ENCODE measurements at regions not wholly inside any gene's neighbourhood (a gene's known extent, or its start where the extent isn't known, plus 50 kb on each side); places are given as distances from the start of the nearest gene placed in this dataset.

- no peak for DNase-seq
These were observed 59.6 kb upstream of the C1GALT1 start for GRCh38 chr7:7122701-7123281.

- DNase-seq, result no peak
These were observed 56.4 kb upstream of the C1GALT1 start for GRCh38 chr7:7125963-7126362.

GRCh38 chr7:7127773-7128172, 54.6 kb upstream of the C1GALT1 start:
- no peak for DNase-seq

- DNase-seq, result no peak
These were observed 53.0 kb upstream of the C1GALT1 start for GRCh38 chr7:7129381-7129780.

- no peak for DNase-seq
These were observed 51.1 kb upstream of the C1GALT1 start for GRCh38 chr7:7131273-7131672.

Data from stimulated activated CD4-positive, alpha-beta T cell treated with anti-CD3 and anti-CD28 coated beads, Interleukin-2, amount 100 ng/mL, for 48 hours (primary cell).